ENCODE measurements at regions not wholly inside any gene's neighbourhood (a gene's known extent, or its start where the extent isn't known, plus 50 kb on each side); places are given as distances from the start of the nearest gene placed in this dataset.

DNA sequence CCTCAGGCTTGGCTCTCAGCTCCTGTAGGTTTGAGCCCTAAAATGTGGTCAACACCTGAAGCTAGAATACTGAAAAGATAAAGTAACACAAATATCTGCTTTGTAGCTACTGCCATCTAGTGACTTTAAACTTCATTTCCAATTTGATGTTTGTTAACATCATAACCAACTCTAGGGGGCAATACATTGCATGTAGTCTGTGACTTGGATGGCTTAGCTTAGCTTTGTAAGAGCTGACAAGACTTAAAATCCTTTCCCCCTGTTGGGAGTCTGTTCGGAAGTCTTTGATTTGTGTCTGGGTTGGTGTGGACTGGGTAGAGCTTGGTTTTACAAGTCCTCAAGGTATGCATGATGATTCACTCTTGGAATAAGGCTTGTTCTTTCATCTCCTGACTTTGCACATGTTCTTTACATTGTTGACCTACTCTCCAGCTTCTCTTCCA is 51.7 kb downstream of the SCN11A start:
- DNase-seq (ENCODE audit: low read depth in 2 of 3, low spot score in 1 of 3), result no peak

DNA sequence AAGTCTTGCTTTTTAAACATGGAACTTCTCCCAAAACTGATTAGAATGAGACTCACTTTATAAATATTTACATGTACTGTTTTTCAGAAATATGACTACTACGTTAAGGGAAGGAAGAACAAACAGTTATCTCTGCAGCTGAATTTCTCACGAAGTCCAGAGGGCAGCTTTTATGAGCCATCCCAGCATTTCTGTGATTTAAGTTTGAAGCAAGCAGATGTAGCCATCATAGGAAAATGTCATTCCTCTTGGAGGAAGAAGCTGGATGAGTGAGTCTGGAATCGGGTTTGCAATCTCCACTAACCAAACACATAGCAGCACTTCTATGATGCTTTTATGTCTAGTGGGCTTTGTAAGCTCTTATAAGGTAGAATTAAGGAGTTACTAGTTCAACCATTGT is 53.7 kb downstream of the SCN11A start:
- DNase-seq (ENCODE audit: low read depth in 2 of 3, low spot score in 1 of 3), result no peak

DNA sequence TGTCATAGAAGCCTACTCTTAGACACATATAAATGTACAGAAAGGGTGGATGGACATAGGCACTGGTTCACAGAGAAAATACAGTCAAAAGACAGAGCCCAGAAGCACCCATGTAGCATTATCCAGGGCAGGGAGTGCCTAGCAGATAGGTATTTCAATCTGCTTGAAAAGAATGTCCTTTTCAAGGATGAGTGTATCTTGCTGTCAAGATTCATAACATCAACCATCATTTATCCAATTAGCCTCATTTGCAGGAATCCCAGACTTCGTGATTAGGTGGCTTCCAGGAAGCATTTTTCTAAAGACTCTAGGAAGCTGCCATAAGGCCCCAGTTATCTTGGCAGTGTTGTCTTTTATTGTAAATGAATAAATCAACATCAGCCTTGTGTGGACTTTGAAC is 55.6 kb downstream of the SCN11A start:
- DNase-seq (ENCODE audit: low read depth in 2 of 3, low spot score in 1 of 3), result no peak

DNA sequence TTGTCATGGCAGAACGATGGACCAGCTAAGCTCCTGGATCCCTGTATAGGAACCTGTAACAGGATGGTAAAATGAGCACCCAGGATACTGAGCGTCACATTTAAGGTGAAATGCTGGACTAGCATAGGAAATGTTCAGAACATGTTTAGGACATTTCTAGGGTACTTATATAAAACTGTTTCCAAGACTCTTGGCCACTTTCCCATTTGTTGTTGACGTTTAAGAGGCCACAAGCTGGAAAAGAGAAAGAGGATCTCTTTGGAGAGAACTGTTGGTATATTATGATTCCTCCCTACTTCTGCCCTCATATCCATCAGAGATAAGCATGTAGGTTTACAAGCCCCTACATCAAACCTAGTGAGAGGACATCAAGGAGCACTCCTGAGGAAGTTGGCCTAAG is 57.5 kb downstream of the SCN11A start:
- DNase-seq (ENCODE audit: low read depth in 2 of 3, low spot score in 1 of 3), result no peak

DNA sequence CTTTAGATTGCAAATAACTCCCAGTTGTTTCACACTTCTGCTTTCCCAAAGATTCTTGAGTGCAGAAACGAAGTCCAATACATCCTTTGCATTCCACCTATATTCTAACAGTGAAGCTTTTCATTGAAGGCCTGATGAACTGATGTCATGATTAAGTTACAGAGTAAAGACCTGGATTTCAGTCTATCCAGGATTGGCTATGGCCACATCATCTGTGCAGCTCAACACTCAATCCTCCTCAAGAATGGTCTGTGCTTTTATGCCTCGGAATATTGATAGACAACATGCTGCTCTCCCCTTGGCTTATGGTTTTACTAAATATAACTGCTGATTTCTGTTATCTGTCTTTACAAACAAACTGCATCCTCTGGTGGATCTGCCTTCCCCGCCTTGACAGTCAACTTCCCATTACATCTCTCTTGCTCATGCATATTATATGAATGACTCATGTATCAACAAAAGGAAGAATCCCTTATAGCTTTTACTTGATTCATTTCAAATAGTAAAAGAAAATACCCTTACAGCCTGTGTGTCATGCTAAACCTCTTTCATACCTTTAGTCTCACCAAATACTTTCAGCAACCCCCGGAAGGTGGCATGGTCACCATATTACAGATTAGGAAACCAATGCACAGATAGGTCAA is 59.5 kb downstream of the SCN11A start:
- no peak for DNase-seq (ENCODE audit: low read depth in 2 of 3, low spot score in 1 of 3)

DNA sequence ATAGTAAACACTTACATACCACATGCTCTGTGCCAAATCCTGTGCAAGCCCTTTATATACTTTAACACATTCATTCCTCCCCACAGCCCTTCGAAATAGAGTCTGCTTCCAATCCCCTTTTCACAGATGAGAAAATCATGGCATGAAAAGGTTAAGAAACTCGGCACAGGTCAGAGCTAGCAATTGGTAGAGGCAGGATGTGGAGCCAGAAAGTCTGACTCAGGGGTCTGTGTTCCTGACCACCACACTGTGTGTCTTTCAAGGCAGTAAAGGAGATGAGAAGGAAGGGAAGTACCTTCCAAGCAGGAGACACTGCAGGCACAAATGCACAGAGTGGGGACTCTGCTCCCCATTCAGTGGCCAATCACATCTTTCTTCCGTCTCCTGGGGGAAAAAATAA is 61.1 kb downstream of the SCN11A start:
- no peak for DNase-seq (ENCODE audit: low read depth in 2 of 3, low spot score in 1 of 3)

DNA sequence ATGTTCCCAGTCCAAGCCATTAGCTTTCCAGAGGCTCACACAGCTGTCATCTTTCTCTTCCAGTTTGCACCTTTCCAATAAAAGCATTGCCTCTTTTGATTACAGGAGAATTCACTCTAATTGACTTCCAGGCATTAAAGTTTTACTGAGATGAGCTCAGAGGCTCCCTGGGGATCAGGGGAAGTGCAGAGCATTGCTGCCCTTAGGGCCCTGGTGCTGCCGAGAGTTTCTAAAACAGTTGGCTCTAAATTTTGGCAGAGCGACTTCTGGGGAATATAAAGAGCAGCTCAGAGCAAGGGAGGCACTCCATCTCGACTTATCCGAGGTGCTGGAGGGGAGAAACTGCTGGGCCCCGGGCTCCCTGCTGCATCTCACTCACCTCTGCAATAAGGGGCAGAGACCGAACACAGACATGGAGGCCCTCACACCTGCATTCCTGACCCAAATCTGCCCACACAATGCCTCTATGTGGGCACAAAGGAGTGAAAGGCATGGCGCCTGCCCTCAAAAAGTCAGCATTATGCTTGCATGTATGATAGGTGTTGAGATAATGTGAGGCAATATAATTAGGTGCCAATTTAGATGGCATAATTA is 61.7 kb downstream of the SCN11A start:
- no peak for DNase-seq (ENCODE audit: low read depth in 2 of 3, low spot score in 1 of 3)

DNA sequence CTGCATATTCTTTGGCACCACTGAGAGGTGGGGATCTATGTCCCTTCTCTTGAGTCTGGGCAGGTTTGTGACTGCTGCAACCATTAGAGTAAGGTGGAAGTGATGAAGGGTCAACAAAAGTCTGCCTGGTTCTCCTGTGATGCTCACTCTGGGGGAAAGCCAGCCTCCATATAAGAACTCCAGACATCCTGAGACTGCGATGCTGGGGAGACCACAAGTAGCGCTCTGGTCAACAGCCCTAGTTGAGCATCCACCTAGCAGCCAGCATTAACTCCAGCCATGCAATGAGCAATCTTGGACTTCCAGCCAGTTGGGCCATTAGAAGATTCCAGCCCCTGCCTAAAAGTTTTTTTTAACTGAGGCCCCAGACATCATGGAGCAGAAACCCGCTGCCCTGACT is 62.8 kb downstream of the SCN11A start:
- DNase-seq (ENCODE audit: low read depth in 2 of 3, low spot score in 1 of 3), result no peak

DNA sequence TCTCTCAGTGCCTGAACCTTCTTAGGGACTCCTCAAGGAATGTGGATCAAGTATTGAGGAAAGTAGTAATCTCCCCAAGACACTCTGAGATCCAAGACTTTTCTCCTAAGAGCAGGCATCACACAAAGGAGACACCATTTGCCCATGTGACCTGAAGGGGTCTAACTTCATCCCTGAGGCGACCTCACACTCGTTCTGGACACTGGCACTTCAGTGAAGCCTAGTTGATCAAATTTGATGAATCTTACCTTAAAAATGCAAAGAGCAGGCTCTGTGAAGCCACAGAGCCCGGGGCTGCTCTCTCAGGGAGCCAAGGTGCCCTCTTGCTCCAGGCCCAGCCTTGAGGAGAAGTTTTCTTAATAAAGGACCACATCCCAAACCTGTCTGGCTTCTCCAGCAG is 64.3 kb downstream of the SCN11A start:
- no peak for DNase-seq (ENCODE audit: low read depth in 2 of 3, low spot score in 1 of 3)

DNA sequence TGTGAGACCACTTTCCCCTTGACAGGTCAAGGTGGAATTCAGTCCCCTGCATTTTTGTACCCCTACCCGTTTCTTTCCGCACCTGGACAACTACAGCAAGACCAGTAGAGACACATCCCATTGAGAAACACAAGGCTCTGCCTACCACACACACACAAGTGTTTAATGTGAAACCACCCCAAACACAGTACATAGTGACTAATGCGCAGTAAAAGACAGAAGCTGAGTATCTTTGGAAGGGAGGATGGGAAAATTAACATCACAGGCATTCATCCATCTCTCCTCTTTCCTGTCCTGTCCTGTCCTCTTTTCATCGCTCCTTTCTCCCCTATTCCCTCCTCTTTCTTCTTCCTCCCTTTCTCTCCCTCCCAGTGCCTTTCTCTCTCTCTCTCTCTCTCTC is 64.8 kb downstream of the SCN11A start:
- DNase-seq (ENCODE audit: low read depth in 2 of 3, low spot score in 1 of 3), result no peak

DNA sequence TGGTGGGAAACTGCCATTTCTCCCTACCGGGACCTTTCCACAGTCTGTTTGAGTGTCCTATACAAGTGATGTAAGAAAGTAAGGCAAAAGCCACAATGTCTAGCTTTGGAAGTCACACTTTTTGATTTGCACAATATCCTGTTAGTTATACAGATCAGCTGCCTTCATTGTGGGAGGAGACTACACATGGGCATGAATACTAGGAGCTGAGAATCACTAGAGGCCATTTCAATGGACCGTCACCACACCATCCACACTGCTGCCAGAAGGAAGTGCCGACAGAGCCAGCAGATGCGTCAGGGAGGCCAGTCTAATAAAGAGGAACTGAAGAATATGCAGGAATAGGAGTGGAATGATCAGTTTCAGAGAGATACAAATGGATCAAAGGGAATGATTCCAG is 65.8 kb downstream of the SCN11A start:
- DNase-seq (ENCODE audit: low read depth in 2 of 3, low spot score in 1 of 3), result no peak

DNA sequence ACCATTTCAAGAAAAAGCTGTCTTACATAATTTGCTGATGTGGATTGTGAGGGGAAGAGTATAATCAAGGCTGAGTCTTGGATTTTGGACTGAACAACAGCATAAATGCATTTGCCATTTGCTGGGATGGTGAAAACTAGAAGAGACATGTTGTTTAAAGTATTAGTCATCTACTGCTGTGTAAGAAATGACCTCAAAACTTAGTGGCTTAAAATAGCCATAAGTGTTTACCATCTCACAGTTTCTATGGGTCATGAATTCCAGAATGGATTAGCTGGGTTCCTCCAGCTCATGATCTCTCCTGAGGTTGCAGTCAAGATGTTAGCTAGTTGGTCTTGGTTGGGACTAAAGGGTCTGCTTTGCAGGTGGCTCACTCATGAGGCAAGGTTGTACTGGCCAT is 66.2 kb downstream of the SCN11A start:
- DNase-seq (ENCODE audit: low read depth in 2 of 3, low spot score in 1 of 3), result no peak

DNA sequence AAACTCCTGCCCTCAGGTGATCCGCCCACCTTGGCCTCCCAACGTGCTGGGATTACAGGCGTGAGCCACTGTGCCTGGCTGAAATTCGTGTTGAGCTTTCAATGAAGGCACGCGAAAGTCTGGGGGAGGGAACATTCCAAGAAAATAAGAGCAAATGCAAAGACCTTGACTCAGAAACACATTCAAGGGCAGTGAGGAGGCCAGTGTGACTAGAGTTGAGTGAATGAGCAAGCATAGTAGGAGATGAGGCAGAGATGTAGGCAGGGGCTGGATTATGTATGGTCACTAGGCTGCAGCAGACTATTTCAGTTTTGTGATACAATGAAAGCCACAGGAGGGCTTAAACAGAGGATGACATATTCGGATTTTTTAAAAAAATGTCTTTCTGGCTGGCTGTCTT is 67.0 kb downstream of the SCN11A start:
- no peak for DNase-seq (ENCODE audit: low read depth in 2 of 3, low spot score in 1 of 3)

DNA sequence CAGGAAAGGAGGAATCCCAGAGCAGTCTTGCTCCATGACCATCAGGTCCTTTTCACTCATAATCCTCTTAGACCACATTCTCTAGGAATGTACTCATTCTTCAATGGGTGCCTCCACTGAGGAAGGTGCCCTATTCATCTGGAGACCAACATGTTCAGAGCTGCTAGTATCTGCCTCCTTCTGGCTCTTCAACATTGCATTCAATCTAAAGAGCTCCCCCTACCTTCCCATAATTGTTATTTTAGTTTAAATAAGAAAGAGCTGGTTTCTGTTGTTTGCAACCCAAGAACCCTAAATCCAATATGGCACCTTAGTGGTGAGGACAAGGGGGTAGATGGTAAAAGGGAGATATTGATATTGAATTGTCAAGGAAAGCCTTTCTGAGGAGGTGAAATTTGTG is 67.6 kb downstream of the SCN11A start:
- no peak for DNase-seq (ENCODE audit: low read depth in 2 of 3, low spot score in 1 of 3)

DNA sequence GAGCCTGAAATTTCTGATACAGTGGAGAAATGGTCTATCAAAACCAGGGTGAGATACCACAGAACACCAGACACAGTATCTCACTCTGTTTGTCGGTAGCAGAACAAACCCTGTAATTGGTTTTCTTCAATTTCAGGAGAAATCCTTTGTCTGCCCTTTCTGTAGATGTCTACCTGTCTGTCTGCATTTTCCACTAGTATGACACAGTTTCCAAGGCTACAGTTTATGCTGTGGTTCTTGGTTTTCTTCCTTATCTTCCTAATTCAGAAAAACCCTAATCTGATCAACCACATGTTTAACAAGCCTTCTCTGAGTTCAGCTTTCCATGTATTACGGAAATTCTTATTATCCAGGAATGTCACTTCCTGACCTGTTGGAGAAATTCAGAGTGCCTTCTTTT is 70.8 kb downstream of the SCN11A start:
- DNase-seq (ENCODE audit: low read depth in 2 of 3, low spot score in 1 of 3), result no peak

DNA sequence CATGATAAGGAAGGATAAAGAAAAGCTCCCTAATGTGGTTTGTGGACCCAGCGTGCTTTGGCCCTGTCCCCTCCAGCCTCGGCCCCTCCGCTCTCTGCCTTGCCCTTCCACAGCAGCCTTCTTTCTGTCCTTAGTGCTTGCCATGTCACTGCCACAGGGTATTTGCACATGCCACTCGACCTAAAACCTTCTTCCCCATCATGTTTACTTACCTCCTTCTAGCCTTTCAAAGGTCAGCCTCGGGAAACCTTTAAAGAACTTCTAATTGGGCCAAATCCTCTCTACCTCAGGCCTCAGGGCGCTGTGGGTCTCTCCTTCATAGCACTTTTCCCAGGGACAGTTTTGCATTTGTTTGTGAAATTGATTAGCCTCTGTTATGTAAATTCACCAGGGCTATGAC is 73.0 kb downstream of the SCN11A start:
- no peak for DNase-seq (ENCODE audit: low read depth in 2 of 3, low spot score in 1 of 3)

DNA sequence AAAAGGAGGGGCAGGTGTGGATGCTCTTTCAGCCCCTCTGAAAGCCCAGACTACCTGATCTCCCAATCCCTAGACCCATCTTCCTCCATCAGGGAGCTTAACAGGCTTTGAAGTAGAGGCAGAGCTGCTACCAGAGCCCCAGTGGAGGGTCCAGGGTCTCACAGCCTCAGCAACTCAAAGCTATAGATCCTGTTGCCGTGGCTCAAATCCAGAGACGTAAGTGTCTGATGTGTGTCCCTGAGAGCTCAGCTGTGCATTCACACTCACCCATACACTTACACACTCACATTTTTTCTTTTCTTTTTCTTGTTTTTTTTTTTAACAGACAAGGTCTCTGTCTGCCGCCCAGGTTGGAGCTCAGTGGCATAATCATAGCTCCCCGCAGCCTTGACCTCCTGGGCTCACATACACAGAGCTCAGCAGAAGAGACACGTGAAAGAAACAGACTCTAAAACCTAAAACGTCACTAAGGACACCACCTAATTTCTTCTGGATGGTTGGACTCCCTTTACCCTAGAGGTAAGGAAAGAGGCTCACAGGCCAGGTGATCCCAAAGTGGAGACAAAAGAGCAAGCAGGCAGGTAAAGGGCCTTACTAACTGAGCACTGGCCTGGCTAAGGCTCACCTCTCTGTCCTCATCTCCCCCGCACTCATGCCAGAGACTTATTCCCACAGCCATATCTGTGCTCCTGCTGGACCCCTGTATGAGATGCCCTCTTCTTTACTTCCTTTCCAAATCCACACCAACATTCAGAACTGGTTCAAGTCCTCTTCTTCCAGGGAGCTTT is 80.7 kb downstream of the SCN11A start:
- DNase-seq (ENCODE audit: low read depth in 2 of 3, low spot score in 1 of 3), result no peak

DNA sequence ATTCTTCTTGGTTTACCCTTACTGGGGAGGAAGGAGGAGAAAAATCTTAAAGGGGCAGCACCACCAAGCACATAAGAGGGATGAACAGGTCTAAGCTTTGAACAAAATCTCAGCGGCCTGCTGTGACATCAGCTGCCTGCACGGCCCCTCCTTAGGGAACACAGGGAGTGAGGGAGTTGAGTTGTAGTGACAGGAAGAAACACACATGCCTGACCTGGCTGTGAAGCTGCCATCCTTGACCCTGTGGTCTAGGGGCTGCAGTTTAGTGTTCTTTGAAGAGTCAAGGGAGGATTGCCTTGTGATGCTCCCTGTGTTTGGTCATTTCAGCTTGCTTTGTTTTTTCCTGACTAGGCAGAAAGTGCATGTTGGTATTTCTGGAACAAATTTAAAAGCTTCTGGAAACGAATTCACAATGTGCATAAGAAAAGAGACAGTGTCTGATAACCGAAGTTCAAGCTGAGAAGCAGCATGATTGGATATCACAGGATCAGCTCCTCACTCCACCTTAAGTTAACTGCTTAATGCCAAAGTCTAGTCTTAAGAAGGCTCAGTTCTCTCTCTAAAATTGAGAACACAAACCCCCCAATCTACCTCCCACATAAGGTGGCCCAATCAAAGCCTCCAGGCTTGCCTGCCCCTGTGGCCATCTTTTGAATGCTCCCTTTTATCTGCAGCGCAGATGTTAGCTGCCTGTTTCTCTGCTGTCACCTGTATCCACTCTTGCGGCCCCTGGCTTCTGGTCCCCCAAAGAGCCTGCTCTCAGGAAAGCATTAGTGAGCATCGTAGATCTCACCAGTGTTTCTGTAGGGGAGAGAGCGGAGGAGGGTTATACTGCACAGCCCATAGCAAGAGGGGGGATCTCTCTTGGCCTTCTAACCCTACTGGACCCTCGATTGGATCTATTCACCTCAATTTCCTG is 82.2 kb downstream of the SCN11A start:
- DNase-seq (ENCODE audit: low read depth in 2 of 3, low spot score in 1 of 3), result no peak

DNA sequence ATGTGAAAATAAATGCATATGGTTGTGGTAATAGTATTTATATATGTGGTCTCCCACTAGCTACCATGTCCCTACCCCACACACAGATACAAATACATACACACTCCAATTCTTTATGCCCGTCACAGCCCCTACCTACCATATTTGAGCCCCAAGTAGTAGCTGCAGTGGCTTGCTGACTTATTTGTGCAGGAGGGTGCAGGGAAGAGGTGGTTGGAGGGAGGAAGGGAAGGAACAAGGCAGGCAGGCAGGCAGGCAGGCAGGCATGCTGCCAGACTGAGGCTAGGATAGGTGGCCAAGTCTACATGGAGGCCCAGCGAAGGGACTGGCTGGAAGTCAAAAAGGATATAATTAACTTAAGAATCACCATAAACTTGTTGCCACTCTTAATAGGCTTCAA is 82.9 kb downstream of the SCN11A start:
- DNase-seq (ENCODE audit: low read depth in 2 of 3, low spot score in 1 of 3), result no peak

DNA sequence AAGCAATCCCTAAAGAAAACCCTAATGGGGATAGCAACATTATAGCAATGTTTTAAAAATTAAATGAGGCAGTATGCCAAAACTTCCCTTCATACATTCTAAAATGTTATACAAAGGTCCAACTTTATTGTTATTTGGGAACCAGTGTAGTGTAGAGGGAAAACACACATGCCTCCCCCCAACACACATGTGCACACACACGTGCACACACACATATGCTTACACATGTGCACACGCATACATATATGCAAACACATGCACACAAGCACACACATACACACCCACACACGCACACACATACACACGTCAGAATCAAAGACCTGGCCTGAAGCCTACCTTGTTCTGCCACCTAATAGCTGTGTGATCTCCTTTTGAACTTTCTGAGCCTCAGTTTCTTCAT is 83.3 kb downstream of the SCN11A start:
- no peak for DNase-seq (ENCODE audit: low read depth in 2 of 3, low spot score in 1 of 3)

DNA sequence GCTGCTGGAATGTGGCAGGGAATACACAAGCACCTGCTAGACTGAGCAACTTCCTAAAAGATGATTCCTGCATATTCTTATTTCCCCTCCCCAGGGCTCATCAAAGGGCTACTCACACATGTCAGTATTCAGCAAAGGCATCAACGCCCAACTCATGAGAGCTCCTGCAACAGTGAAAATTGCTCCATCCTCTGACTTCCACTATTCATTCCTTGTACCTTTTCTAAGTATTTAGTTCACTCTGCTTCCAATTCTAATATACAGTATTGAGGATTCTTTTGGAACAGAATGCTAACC is 84.1 kb downstream of the SCN11A start:
- DNase-seq (ENCODE audit: low read depth in 2 of 3, low spot score in 1 of 3), result no peak

Data from stimulated activated CD4-positive, alpha-beta T cell treated with anti-CD3 and anti-CD28 coated beads, Interleukin-12 subunit alpha, Interleukin-12 subunit beta, amount 100 ng/mL, for 48 hours (primary cell).